GM12878 (cell line): ENCODE measurements at regions not wholly inside any gene's neighbourhood (a gene's known extent, or its start where the extent isn't known, plus 50 kb on each side); places are given as distances from the start of the nearest gene placed in this dataset.

Experiments used
- ATAC-seq: fragments of 200-7000 bp; cut with Tn5 transposase; 3 replicates; pipeline ENCODE4 v1.9.1; 2020; ENCODE audit warnings: mild to moderate bottlenecking, moderate library complexity
- BruUV-seq: library from RNA; stranded (reverse); fragments of 400-500 nt; replicated peaks from 2 replicates; lab custom pipeline; 2021; lab: Mats Ljungman, UMichigan
- CTCF ChIA-PET: fragments of 300-600 bp; sonication (Branson Sonifier 250); formaldehyde crosslinking; extraction: SDS; loops from one replicate; lab custom pipeline; 2021; ENCODE audit warnings: inconsistent platforms; lab: Yijun Ruan, JAX
- POLR2A ChIA-PET: fragments of 350-600 bp; formaldehyde crosslinking; extraction: SDS; loops from one replicate; lab custom pipeline; 2021; ENCODE audit warnings: inconsistent platforms; lab: Charles Lee
- RAD21 ChIA-PET: fragments of 300-600 bp; sonication (Branson Sonifier 250); formaldehyde crosslinking; loops from one replicate; lab custom pipeline; 2023; ENCODE audit warnings: antibody characterized with exemption; ENCODE audit not compliant: unreplicated experiment; lab: Charles Lee
- SMC1A ChIA-PET: fragments of 300-600 bp; sonication (Branson Sonifier 250); formaldehyde crosslinking; loops from one replicate; lab custom pipeline; 2023; ENCODE audit not compliant: unreplicated experiment, uncharacterized antibody; lab: Charles Lee
- DNase-seq: peaks from one replicate; pipeline ENCODE4 v3.0.0-alpha.2; 2011; ENCODE audit warnings: low read depth, low spot score
- FAIRE-seq: peaks from 3 replicates; lab custom pipeline; 2011; peaks lifted over from hg19 to GRCh38; lab: Jason Lieb, UNC
- H2AFZ ChIP-seq: 2 replicates; pipeline ENCODE4 v1.6.0; 2011; ENCODE audit warnings: low read depth, low read length, control low read depth; ENCODE audit not compliant: control insufficient read depth
- H3K27ac ChIP-seq: 2 replicates; pipeline ENCODE4 v1.5.1; 2011; ENCODE audit warnings: control low read depth; ENCODE audit not compliant: control insufficient read depth, insufficient read depth
- H3K27me3 ChIP-seq, 2 experiments: replicated peaks in 1 of 2; 2 replicates each; pipeline versions ENCODE4 v1.6.0 to v1.6.1; 2011; ENCODE audit warnings: low read length in 1 of 2; ENCODE audit not compliant: control insufficient read depth in 2 of 2, insufficient read depth in 2 of 2
- H3K36me3 ChIP-seq, 2 experiments: 2 replicates each; pipeline ENCODE4 v1.5.1; 2011; ENCODE audit warnings: low read length in 1 of 2; ENCODE audit not compliant: control insufficient read depth in 2 of 2, insufficient read depth in 2 of 2
- H3K4me1 ChIP-seq: 2 replicates; pipeline ENCODE4 v1.6.1; 2011; ENCODE audit warnings: mild to moderate bottlenecking, low read length, moderate library complexity, mixed read lengths; ENCODE audit not compliant: control insufficient read depth, insufficient read depth
- H3K4me2 ChIP-seq: 2 replicates; pipeline ENCODE4 v1.6.0; 2011; ENCODE audit warnings: control low read depth; ENCODE audit not compliant: control insufficient read depth, insufficient read depth
- H3K4me3 ChIP-seq: fragments of 200-600 bp; sonication (generic); 2 replicates; pipeline ENCODE4 v1.5.1; 2016
- H3K79me2 ChIP-seq: 2 replicates; pipeline ENCODE4 v1.6.0; 2011; ENCODE audit warnings: low read length; ENCODE audit not compliant: control insufficient read depth, insufficient read depth
- H3K9ac ChIP-seq: 2 replicates; pipeline ENCODE4 v1.8.0; 2011; ENCODE audit warnings: low read length, control low read depth, mixed read lengths; ENCODE audit not compliant: control insufficient read depth, insufficient read depth
- H3K9me3 ChIP-seq: replicated peaks from 3 replicates; pipeline ENCODE4 v1.5.1; 2011; ENCODE audit warnings: mild to moderate bottlenecking, low read length; ENCODE audit not compliant: control insufficient read depth, insufficient read depth
- H4K20me1 ChIP-seq: 2 replicates; pipeline ENCODE4 v1.6.0; 2011; ENCODE audit not compliant: control insufficient read depth, insufficient read depth
- CREB1 ChIP-seq: IDR thresholded peaks from 2 replicates; pipeline ENCODE4 v1.6.1; 2012; ENCODE audit warnings: low read depth, mild to moderate bottlenecking, inconsistent platforms
- FOXM1 ChIP-seq: IDR thresholded peaks from 2 replicates; pipeline ENCODE4 v1.6.1; 2012; ENCODE audit warnings: low read depth, mild to moderate bottlenecking, inconsistent platforms, low read length, moderate library complexity
- GATAD2B ChIP-seq: fragments of 450-650 bp; conservative IDR thresholded peaks from 2 replicates; pipeline ENCODE4 v1.6.1; 2017; ENCODE audit warnings: low read depth, mild to moderate bottlenecking, moderate library complexity
- HSF1 ChIP-seq: fragments of 150-350 bp; IDR thresholded peaks from 2 replicates; pipeline ENCODE4 v1.6.1; 2014; ENCODE audit warnings: mild to moderate bottlenecking, low read depth, low read length
- MEF2B ChIP-seq: fragments of 450-650 bp; IDR thresholded peaks from 2 replicates; pipeline ENCODE4 v1.6.1; 2018; ENCODE audit warnings: mild to moderate bottlenecking, moderate library complexity; ENCODE audit not compliant: partially characterized antibody, poor library complexity, severe bottlenecking
- POLR2A ChIP-seq: IDR thresholded peaks from 2 replicates; pipeline ENCODE4 v1.6.1; 2011; ENCODE audit warnings: low read depth, mild to moderate bottlenecking, low read length
- SIN3A ChIP-seq: IDR thresholded peaks from 2 replicates; pipeline ENCODE4 v1.6.1; 2012; ENCODE audit warnings: low read depth, low read length, improper control_type of control experiment
- SMAD1 ChIP-seq: fragments of 450-650 bp; IDR thresholded peaks from 2 replicates; pipeline ENCODE4 v1.6.1; 2018; ENCODE audit warnings: mild to moderate bottlenecking, low read depth; ENCODE audit not compliant: partially characterized antibody
- SMC3 ChIP-seq: IDR thresholded peaks from 2 replicates; pipeline ENCODE4 v1.6.1; 2011; ENCODE audit warnings: low read length, improper control_type of control experiment, borderline replicate concordance
- TBL1XR1 ChIP-seq: IDR thresholded peaks from 2 replicates; pipeline ENCODE4 v1.6.1; 2012; ENCODE audit warnings: low read depth, low read length, improper control_type of control experiment
- USF1 ChIP-seq: IDR thresholded peaks from 2 replicates; pipeline ENCODE4 v1.6.1; 2011; ENCODE audit warnings: borderline replicate concordance, low read depth, mild to moderate bottlenecking, moderate library complexity, mixed read lengths, low read length; ENCODE audit not compliant: insufficient read depth; ENCODE audit errors: extremely low read length
- ZBTB40 ChIP-seq: fragments of 450-650 bp; IDR thresholded peaks from 2 replicates; pipeline ENCODE4 v1.6.1; 2016; ENCODE audit warnings: mild to moderate bottlenecking, moderate library complexity, borderline replicate concordance
- ZNF687 ChIP-seq: fragments of 450-650 bp; IDR thresholded peaks from 2 replicates; pipeline ENCODE4 v1.6.1; 2017; ENCODE audit warnings: mild to moderate bottlenecking, moderate library complexity
- ZSCAN29 ChIP-seq: fragments of 450-650 bp; IDR thresholded peaks from 2 replicates; pipeline ENCODE4 v1.6.1; 2017; ENCODE audit warnings: mild to moderate bottlenecking, moderate library complexity
- WGBS: methylation state at CpG from one replicate; pipeline ENCODE4 v1.1.6; 2016; ENCODE audit warnings: low lambda C conversion rate; ENCODE audit not compliant: insufficient replicate concordance, insufficient coverage; ENCODE audit errors: missing lambda C conversion rate; 5-methylcytosine and 5-hydroxymethylcytosine counted together
- in situ Hi-C: fragments of 300-500 bp; cut with MboI; formaldehyde crosslinking; loops from 9 replicates; pipeline ENCODE4 v1.14.3; 2018; ENCODE audit warnings: mixed read lengths
- intact Hi-C: fragments of 100-400 bp; cut with micrococcal nuclease; formaldehyde crosslinking; loops from one replicate; pipeline ENCODE4 v1.14.2; 2022; ENCODE audit not compliant: unreplicated experiment

- no peaks in the 10 kb centered on the region for H3K4me1 ChIP-seq
- RAD21 ChIA-PET, result no interaction called here
- DNase-seq (no peak), ATAC-seq (no peak), FAIRE-seq (no peak)
- 17% methylated on average over 8 of the region's 9 CpGs for WGBS
- CTCF ChIA-PET, result no interaction called here
- TF ChIP-seq ZBTB40, result no peak
- no peak for TF ChIP-seq FOXM1
- no peak for TF ChIP-seq HSF1
- TF ChIP-seq TBL1XR1, result no peak
- no peak for TF ChIP-seq GATAD2B
- TF ChIP-seq MEF2B, result no peak
- TF ChIP-seq ZNF687, result no peak
- TF ChIP-seq USF1, result no peak
- no peak for TF ChIP-seq SMAD1
- no peak for TF ChIP-seq POLR2A
- no peak for TF ChIP-seq ZSCAN29
- no peak for TF ChIP-seq SMC3
- no peak for TF ChIP-seq CREB1
- TF ChIP-seq SIN3A, result no peak
- BruUV-seq, result no TSS peak
- H3K79me2 ChIP-seq, result no peaks in the 10 kb centered on the region
- in situ Hi-C loops, result no loop called here
- no peaks in the 10 kb centered on the region for H3K9me3 ChIP-seq
- SMC1A ChIA-PET, result interaction anchor here (0.7 kb wide), 1 partner anchor 156 kb away, joined by 3 read pairs; no protein-coding TSS in a partner anchor
- no peaks in the 10 kb centered on the region for H3K36me3 ChIP-seq
- POLR2A ChIA-PET, result no interaction called here
- no peak overlapping the region for H3K27ac ChIP-seq
- no peak overlapping the region for H2AFZ ChIP-seq
- no peak overlapping the region for H3K4me2 ChIP-seq
- H4K20me1 ChIP-seq, result no peaks in the 10 kb centered on the region
- H3K9ac ChIP-seq, result no peak overlapping the region
- intact Hi-C loops, result no loop called here
- no peaks in the 10 kb centered on the region for H3K27me3 ChIP-seq
- H3K4me3 ChIP-seq, result no peak overlapping the region
These were observed 109.6 kb upstream of the CACNA1A start for GRCh38 chr19:13615890-13616289.
